GM18511 (cell line): ENCODE measurements at regions not wholly inside any gene's neighbourhood (a gene's known extent, or its start where the extent isn't known, plus 50 kb on each side); places are given as distances from the start of the nearest gene placed in this dataset.

ENCODE experiments used
- ATAC-seq: cut with Tn5 transposase; IDR thresholded peaks from one replicate; pipeline ENCODE4 v1.9.1; 2021; ENCODE audit warnings: mild to moderate bottlenecking, moderate library complexity; ENCODE audit not compliant: unreplicated experiment

- no peak for ATAC-seq
Measured at GRCh38 chr13:69450245-69450644, 657.4 kb upstream of the ATXN8OS start.

GRCh38 chr13:69425235-69425634 is 682.4 kb upstream of the ATXN8OS start:
- ATAC-seq: no peak

DNA sequence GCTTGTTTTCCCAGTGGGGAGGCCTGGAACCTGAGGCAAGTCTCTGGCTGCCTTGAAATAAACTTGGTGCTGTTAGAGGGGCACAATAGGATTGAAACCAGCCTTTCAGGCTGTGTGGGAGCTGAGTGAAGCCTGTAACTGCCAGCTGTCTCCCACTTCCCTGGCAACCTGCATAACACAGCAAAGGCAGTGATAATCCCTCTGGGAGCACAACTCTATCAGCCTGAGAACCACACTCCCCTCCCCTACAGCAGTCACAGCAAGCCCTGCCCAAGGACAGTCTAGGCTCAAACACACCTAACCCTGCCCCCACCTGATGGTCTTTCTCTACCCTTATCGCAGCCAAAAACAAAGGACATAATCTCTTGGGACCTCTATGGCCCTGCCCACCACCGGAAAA is 683.8 kb upstream of the ATXN8OS start:
- no peak for ATAC-seq

DNA sequence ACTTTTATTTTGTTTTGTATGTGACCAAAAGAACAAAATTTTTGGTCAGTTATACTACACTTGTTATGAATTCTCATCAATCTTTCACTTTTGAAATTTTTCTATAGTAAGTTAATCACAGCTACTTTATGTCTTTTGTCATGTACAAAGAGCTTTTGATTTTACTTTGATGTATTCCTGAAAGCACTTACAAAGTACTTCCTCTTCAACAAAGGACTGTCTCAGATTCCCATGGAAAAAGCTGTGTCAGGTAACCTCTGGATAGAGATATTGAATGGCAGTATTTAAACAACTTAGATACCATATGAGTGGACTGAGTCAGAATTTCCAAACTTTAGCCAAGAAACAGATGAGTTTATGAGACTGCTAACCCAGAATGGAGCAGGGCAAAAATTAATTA is 689.3 kb upstream of the ATXN8OS start:
- ATAC-seq: no peak

- no peak for ATAC-seq
Measured at GRCh38 chr13:69410761-69411160, 696.9 kb upstream of the ATXN8OS start.

- no peak for ATAC-seq
Measured at GRCh38 chr13:69391756-69392155, 715.9 kb upstream of the ATXN8OS start.

DNA sequence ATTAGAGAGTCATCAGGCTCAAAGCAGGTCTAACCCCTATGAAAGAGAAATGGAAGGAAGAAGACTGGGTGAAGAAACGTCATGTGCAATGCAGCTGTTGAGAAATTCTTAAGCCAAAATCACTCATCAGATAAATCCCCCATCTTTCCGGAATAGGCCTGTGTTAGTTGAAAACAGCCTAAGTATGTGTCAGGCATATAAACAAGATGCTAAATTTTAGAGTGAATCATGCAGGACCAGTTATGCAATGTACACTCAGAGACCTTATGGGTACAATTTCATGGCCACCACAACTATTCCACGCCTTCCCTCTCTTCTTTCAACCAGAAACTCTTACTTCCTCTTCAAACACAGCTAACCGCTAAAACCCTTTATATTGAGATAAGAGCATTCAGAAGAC is 717.7 kb upstream of the ATXN8OS start:
- no peak for ATAC-seq

DNA sequence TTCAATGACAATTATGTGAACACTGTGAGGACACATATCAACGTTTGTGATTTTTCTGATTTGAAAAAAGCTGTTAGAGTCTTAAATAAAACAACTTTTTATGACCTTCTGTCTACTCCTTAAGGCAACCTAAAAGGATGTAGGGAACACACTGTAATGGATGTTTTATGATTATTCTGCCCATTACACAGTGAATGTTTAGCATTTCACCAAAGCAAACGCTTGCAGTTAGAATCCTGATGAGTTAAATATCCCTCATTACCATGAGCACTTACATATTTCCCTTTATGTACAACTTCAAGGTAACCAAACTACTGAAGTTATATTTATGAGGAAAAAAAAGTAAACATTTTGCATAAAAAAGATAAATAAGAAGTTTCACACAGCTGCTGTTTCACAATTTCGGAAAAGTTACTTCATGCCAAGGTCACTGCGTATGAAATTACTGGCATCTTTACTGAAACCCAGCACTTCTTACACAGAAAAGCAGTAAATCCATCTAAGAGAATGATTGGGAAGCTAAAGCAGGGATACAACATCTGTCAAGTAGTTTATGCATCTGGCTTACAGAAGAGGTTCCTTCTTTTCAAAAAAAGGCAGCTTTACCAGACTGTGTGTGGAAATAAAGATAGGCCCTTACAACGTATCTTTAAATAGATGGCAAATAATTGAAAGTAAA is 733.7 kb upstream of the ATXN8OS start:
- no peak for ATAC-seq

DNA sequence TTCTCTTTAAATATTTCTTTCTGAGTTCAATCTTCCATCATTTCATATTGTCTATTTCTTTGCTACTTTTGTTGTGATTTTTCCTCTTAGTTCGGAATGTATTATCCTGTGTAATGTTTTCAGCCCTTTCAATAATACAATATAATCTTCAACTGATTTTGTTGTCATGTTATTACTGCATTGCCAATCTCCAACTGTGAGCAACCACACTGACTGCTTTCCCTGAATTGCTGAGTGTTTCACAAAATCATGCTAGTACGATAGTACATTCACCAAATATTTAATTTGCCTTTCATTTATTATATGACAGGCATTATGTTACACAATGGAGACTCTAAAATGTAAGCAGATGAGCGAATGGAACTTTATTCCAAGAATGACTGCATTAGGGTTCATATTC is 744.3 kb upstream of the ATXN8OS start:
- ATAC-seq: no peak

- ATAC-seq: no peak
Measured at GRCh38 chr13:69331245-69331644, 776.4 kb upstream of the ATXN8OS start.

DNA sequence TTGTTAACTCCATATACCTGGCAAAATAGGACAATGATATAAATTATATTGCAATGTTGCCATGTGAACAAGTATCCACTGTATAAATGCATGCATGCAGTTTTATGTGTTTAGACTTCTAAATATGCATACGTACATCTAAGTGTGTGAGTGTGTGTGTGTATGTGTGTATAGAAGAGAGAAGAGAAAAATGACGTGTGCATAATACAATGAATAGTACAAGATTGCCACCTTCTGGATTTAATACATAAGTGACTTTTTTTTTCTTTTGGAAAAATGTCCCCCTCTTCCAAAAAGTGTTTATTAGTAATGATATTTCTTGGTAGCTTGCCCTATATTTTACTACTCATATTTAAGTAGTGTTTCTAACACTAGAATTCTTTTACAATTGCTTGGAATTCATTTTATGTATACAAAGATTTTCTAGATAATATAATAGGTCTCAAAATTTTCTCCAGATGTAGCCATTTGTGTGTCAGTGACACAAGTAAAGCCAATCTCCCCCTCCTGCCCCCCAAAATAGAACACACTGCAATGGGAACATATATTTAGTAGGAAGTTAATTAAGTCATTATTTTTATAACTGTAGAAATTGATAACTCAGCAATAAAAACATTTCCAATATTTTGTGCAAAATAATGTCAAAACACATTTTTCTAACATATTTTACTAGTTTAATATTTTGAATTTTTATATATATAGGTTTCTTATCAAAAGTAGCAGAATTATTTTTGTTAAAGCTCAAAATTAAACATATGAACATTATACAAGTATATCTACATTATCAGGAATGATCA is 783.3 kb upstream of the ATXN8OS start:
- ATAC-seq: no peak

DNA sequence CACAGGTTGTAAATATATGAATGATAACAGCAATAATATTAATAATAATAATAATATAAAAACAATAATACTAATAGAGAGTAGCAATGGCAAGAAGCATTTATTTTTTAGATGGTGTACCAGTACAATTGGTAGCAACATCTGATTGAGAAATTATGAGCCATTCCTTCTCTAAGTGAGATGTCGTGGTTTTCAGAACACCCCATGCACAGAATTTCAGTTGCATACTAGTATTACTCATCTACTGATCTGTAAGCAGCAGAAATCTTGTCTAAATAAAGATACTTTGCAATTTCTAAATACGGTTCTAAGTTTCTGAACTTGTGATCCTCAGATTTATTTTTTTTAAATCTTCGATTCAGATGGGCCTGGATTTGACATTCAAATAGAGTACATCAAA is 788.0 kb upstream of the ATXN8OS start:
- ATAC-seq: no peak

DNA sequence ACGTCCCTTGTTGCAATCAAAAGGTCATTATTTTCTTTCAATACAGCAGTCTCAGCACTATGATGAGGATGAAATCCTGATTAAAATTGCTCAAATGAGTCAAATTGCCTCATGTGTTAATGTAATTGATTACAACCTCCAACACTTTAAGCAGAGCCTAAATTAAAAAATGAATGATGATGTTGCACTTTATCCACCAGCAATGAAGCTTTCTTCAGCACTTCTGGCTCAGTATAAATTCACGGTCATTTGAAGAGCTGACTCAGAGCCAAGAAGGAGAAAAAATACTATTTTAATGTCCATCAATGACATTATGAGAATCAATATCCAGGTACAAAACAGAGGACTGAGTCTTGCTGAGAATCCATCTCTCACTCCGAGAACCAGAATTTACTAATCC is 792.6 kb upstream of the ATXN8OS start:
- no peak for ATAC-seq

DNA sequence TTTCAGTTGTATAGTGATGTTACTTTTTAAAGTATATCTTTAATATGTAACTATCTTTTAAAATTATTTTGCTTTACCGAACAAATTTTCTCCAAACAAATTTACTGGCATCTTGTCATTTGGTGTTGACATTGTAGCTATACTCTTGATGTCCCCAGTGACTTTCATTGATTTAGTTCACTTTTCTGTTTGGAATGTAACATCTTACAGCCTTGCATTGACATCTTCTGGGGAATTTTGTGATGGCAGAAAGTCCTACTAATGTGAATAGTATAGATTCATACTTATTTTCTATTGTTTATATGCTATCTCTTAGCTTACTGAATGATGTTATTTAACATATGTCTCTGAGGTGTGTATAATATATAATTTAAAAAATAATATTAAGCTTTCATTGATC is 800.9 kb upstream of the ATXN8OS start:
- ATAC-seq: no peak

DNA sequence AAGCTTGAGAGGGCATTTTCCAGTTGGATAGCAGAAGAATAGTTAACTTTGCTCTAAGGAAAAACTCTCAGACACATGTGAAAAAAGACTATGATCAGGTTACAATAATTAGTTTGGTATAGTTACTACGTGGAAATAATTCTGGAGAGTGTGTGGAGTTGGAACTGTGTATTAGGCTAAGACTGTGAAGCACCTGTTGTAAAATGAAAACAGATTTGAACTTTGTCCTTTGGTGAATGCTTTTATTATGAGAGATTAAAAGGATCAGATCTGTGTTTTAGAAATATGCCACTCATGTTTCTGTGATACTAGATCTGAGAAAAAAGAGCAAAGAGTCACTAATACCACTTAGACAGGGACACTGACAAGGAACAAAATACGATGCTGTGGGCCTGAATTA is 807.5 kb upstream of the ATXN8OS start:
- no peak for ATAC-seq

DNA sequence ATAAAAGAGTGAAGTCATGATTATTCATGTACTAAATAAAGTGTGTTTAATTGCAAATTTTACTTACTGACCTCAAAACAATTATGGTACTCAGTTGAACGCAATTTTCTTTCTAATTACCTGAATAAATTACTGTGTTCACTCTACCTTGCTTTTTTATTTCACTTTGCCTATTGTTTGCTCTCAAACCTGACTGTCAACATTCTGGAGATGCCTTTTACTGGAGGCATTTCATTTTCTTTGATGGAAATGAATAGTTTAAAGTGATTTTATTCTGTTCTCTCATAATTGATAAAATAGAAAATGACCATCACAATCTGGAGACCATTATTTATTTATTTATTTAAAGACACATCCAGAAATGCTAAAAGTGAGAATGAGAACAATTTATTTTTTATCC is 811.5 kb upstream of the ATXN8OS start:
- ATAC-seq: no peak

GRCh38 chr13:69292789-69293425 is 814.7 kb upstream of the ATXN8OS start:
- peak; percentile 65 for ATAC-seq

- no peak for ATAC-seq
Measured at GRCh38 chr13:69291292-69291906, 816.2 kb upstream of the ATXN8OS start.

GRCh38 chr13:69288026-69288425 is 819.6 kb upstream of the ATXN8OS start:
- no peak for ATAC-seq

DNA sequence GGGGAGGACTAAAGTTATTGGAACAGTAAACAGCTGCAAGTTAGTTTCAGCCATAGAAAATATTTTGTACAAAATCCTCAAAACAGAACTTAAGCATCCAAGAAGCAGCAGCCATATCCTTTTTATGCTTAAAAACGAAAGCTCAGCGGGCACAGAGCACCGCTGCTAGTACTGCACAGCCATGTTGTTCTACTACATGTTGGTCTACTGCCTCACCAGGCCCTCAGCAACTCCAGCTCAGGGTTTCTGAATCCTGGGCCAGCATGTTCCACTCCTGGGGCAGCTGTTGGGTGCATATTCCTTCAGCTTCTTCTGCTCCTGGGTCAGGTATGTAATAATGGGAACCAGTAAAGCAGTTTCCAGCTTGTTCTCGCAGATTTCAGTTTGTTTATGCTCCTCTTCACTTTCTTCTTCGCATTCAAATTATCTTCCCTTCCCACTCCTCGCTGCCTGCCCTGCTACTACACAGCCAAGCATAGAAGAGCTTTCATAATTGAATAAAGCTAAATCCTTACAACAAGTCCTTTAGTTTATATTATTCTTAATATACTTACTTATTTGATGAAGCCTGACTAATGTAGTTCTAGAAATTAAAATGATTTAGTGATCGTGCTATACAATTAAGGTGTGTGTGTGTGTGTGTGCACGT is 820.5 kb upstream of the ATXN8OS start:
- no peak for ATAC-seq

DNA sequence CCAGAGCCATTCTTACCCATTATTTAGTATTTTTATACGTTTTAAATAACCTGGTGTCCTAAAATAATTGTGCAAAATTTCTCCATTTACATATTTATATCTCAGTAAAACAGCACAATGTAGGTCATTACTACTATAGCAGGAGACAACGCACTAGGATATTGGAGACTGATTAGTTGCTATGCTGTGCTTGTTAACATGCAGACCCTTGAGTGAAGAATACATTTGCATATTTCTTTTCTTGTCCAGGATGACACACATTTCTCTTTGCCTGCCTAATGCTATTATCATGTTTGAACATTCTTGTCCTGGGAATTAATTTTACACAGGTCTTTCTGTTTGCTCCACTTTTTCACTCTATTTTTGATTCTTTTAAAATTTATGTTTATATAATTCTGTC is 823.8 kb upstream of the ATXN8OS start:
- no peak for ATAC-seq
